Amniotic epithelial cell (primary cell): ENCODE measurements at regions not wholly inside any gene's neighbourhood (a gene's known extent, or its start where the extent isn't known, plus 50 kb on each side); places are given as distances from the start of the nearest gene placed in this dataset.
A peak's percentile ranks its signal among the peaks of the same experiment; 100 is the strongest.
"Not testable (repeated sequence)": the region's sequence is repeated elsewhere in the genome, so short reads cannot be mapped to it uniquely, and the experiment has no call there.

Source experiments
- DNase-seq: peaks from one replicate; pipeline ENCODE4 v3.0.0-alpha.2; 2010; ENCODE audit warnings: low read depth

GRCh38 chr5:92868442-92868841 lies 712.6 kb downstream of the NR2F1-AS1 start:
- no peak for DNase-seq

- no peak for DNase-seq
Observed at GRCh38 chr5:92864591-92864990, 716.4 kb downstream of the NR2F1-AS1 start.

GRCh38 chr5:92863666-92864065 lies 717.4 kb downstream of the NR2F1-AS1 start:
- no peak for DNase-seq

- DNase-seq = no peak
Observed at GRCh38 chr5:92861531-92862285, 719.3 kb downstream of the NR2F1-AS1 start.

GRCh38 chr5:92860061-92860460 lies 721.0 kb downstream of the NR2F1-AS1 start:
- DNase-seq = no peak

GRCh38 chr5:92852219-92852618 lies 728.8 kb downstream of the NR2F1-AS1 start:
- DNase-seq = no peak

GRCh38 chr5:92850886-92851285 lies 730.1 kb downstream of the NR2F1-AS1 start:
- no peak for DNase-seq

GRCh38 chr5:92849756-92850155 lies 731.3 kb downstream of the NR2F1-AS1 start:
- DNase-seq = no peak

- DNase-seq = no peak
Observed at GRCh38 chr5:92841604-92842155, 739.3 kb downstream of the NR2F1-AS1 start.

GRCh38 chr5:92838253-92838652 lies 742.8 kb downstream of the NR2F1-AS1 start:
- DNase-seq = no peak

GRCh38 chr5:92836855-92837755 lies 743.9 kb downstream of the NR2F1-AS1 start:
- peak; percentile 81 for DNase-seq

- DNase-seq = peak; percentile 55
Observed at GRCh38 chr5:92835712-92836111, 745.3 kb downstream of the NR2F1-AS1 start.

- DNase-seq = not testable (repeated sequence)
Observed at GRCh38 chr5:92823551-92823950, 757.5 kb downstream of the NR2F1-AS1 start.

- DNase-seq = no peak
Observed at GRCh38 chr5:92822183-92822582, 758.8 kb downstream of the NR2F1-AS1 start.

- DNase-seq = no peak
Observed at GRCh38 chr5:92809855-92810465, 771.1 kb downstream of the NR2F1-AS1 start.

- DNase-seq = no peak
Observed at GRCh38 chr5:92808474-92808873, 772.5 kb downstream of the NR2F1-AS1 start.

- no peak for DNase-seq
Observed at GRCh38 chr5:92807085-92807484, 773.9 kb downstream of the NR2F1-AS1 start.

- DNase-seq = no peak
Observed at GRCh38 chr5:92805446-92805845, 775.6 kb downstream of the NR2F1-AS1 start.

- DNase-seq = peak; percentile 95
Observed at GRCh38 chr5:92801911-92802310, 779.1 kb downstream of the NR2F1-AS1 start.

GRCh38 chr5:92800365-92800764 lies 780.7 kb downstream of the NR2F1-AS1 start:
- peak; percentile 98 for DNase-seq

- DNase-seq = peak; percentile 14
Observed at GRCh38 chr5:92795633-92796032, 785.4 kb downstream of the NR2F1-AS1 start.

GRCh38 chr5:92780057-92780456 lies 801.0 kb downstream of the NR2F1-AS1 start:
- no peak for DNase-seq
